Hematopoietic multipotent progenitor cell treated with erythropoietin and hydrocortisone succinate and interleukin-3 and kit ligand, for 8 days (in vitro differentiated cells): ENCODE measurements at regions not wholly inside any gene's neighbourhood (a gene's known extent, or its start where the extent isn't known, plus 50 kb on each side); places are given as distances from the start of the nearest gene placed in this dataset.
"Not testable (repeated sequence)": the region's sequence is repeated elsewhere in the genome, so short reads cannot be mapped to it uniquely, and the experiment has no call there.

ENCODE experiments used
- DNase-seq: peaks from one replicate; pipeline ENCODE4 v3.0.0-alpha.2; 2015

GRCh38 chr3:159668461-159668860, 320.2 kb upstream of the IL12A start:
- DNase-seq, result no peak

GRCh38 chr3:159668990-159669476, 319.6 kb upstream of the IL12A start:
- DNase-seq, result no peak

- DNase-seq, result no peak
Observed at GRCh38 chr3:159669766-159670165, 318.9 kb upstream of the IL12A start.

GRCh38 chr3:159672728-159673688, 315.6 kb upstream of the IL12A start:
- no peak for DNase-seq

GRCh38 chr3:159674583-159674982, 314.1 kb upstream of the IL12A start:
- DNase-seq, result no peak

- DNase-seq, result no peak
Observed at GRCh38 chr3:159675285-159675684, 313.4 kb upstream of the IL12A start.

GRCh38 chr3:159679900-159680299, 308.7 kb upstream of the IL12A start:
- DNase-seq, result no peak

- not testable (repeated sequence) for DNase-seq
Observed at GRCh38 chr3:159681717-159682116, 306.9 kb upstream of the IL12A start.

- no peak for DNase-seq
Observed at GRCh38 chr3:159685801-159686200, 302.8 kb upstream of the IL12A start.

GRCh38 chr3:159693226-159693625, 295.4 kb upstream of the IL12A start:
- DNase-seq, result no peak

- DNase-seq, result no peak
Observed at GRCh38 chr3:159711560-159712333, 276.9 kb upstream of the IL12A start.

- no peak for DNase-seq
Observed at GRCh38 chr3:159721324-159721723, 267.3 kb upstream of the IL12A start.

GRCh38 chr3:159723295-159723694, 265.3 kb upstream of the IL12A start:
- DNase-seq, result no peak

- DNase-seq, result no peak
Observed at GRCh38 chr3:159724627-159725026, 264.0 kb upstream of the IL12A start.

GRCh38 chr3:159726231-159726964, 262.2 kb upstream of the IL12A start:
- DNase-seq, result no peak

- DNase-seq, result no peak
Observed at GRCh38 chr3:159727506-159727905, 261.1 kb upstream of the IL12A start.

- no peak for DNase-seq
Observed at GRCh38 chr3:159731254-159731653, 257.4 kb upstream of the IL12A start.

- no peak for DNase-seq
Observed at GRCh38 chr3:159732172-159733111, 256.2 kb upstream of the IL12A start.

GRCh38 chr3:159733194-159733860, 255.3 kb upstream of the IL12A start:
- DNase-seq, result no peak

GRCh38 chr3:159734681-159735080, 254.0 kb upstream of the IL12A start:
- no peak for DNase-seq

GRCh38 chr3:159739166-159739565, 249.5 kb upstream of the IL12A start:
- no peak for DNase-seq
